BE2C (cell line): ENCODE measurements at regions not wholly inside any gene's neighbourhood (a gene's known extent, or its start where the extent isn't known, plus 50 kb on each side); places are given as distances from the start of the nearest gene placed in this dataset.
"Not testable (repeated sequence)": the region's sequence is repeated elsewhere in the genome, so short reads cannot be mapped to it uniquely, and the experiment has no call there.

Experiments
- DNase-seq: peaks from one replicate; pipeline ENCODE4 v3.0.0-alpha.2; 2020
- H3K27me3 ChIP-seq: fragments of 250-450 bp; sonication (Bioruptor Pico); 2 replicates; pipeline ENCODE4 v1.5.1; 2020; ENCODE audit warnings: mild to moderate bottlenecking
- H3K36me3 ChIP-seq: fragments of 250-450 bp; sonication (Bioruptor Pico); 2 replicates; pipeline ENCODE4 v1.5.1; 2020; ENCODE audit warnings: mild to moderate bottlenecking
- H3K4me1 ChIP-seq: fragments of 250-450 bp; sonication (Bioruptor Pico); 2 replicates; pipeline ENCODE4 v1.5.1; 2020
- H3K4me3 ChIP-seq: 2 replicates; pipeline ENCODE4 v1.5.1; 2011; ENCODE audit warnings: low read depth, low read length
- H3K9me3 ChIP-seq: fragments of 250-450 bp; sonication (Bioruptor Pico); 2 replicates; pipeline ENCODE4 v1.5.1; 2020
- TF ChIP-seq, protein P1 (sequence below): IDR thresholded peaks from 2 replicates; pipeline ENCODE4 v1.5.1; 2012; ENCODE audit warnings: mild to moderate bottlenecking, low read depth, low read length

DNA sequence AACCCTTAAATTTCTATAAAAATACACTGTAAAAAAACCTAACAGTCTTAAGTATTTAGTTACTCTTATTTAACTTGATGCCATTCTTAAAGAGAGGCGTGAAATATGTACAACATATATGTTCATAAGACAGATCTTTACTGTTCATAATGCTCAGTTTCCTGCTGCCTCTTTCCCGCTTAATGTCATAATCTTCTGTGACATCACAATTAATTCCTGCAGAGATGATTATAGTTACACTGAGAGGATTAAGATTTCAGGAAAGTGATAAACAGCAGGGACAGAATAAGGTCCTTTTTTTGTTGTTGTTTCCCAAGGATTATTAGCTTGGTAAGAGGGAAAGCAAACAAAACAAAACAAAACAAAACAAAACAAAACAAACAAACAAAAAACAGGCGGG is 801.4 kb downstream of the FLRT2 start:
- Histone ChIP-seq H3K36me3 (no peaks in the 10 kb centered on the region), H3K4me3 (no peak overlapping the region), H3K27me3 (no peaks in the 10 kb centered on the region), H3K9me3 (no peaks in the 10 kb centered on the region), H3K4me1 (peaks cover 6% of the 10 kb centered on the region; the same call in 1 of the 2 replicates)
- no peak for DNase-seq
- TF ChIP-seq, protein P1, sequence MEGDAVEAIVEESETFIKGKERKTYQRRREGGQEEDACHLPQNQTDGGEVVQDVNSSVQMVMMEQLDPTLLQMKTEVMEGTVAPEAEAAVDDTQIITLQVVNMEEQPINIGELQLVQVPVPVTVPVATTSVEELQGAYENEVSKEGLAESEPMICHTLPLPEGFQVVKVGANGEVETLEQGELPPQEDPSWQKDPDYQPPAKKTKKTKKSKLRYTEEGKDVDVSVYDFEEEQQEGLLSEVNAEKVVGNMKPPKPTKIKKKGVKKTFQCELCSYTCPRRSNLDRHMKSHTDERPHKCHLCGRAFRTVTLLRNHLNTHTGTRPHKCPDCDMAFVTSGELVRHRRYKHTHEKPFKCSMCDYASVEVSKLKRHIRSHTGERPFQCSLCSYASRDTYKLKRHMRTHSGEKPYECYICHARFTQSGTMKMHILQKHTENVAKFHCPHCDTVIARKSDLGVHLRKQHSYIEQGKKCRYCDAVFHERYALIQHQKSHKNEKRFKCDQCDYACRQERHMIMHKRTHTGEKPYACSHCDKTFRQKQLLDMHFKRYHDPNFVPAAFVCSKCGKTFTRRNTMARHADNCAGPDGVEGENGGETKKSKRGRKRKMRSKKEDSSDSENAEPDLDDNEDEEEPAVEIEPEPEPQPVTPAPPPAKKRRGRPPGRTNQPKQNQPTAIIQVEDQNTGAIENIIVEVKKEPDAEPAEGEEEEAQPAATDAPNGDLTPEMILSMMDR, result no peak

- Histone ChIP-seq H3K9me3 (no peaks in the 10 kb centered on the region), H3K27me3 (no peaks in the 10 kb centered on the region), H3K36me3 (no peaks in the 10 kb centered on the region), H3K4me1 (no peaks in the 10 kb centered on the region), H3K4me3 (no peak overlapping the region)
- DNase-seq, result no peak
- TF ChIP-seq, protein P1, result no peak
Observed at GRCh38 chr14:86321151-86321550, 791.2 kb downstream of the FLRT2 start.

DNA sequence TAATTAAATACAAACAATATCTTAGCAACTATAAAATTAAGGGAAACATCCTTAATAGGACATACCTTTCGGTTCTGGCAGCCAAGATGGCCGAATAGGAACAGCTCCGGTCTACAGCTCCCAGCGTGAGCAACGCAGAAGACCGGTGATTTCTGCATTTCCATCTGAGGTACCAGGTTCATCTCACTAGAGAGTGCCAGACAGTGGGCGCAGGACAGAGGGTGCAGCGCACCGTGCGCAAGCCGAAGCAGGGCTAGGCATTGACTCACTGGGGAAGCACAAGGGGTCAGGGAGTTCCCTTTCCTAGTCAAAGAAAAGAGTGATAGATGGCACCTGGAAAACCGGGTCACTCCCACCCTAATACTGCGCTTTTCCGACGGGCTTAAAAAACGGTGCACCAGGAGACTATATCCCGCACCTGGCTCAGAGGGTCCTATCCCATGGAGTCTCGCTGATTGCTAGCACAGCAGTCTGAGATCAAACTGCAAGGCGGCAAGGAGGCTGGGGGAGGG is 782.3 kb downstream of the FLRT2 start:
- H3K4me3 ChIP-seq, DNase-seq, H3K36me3 ChIP-seq: not testable (repeated sequence)

DNA sequence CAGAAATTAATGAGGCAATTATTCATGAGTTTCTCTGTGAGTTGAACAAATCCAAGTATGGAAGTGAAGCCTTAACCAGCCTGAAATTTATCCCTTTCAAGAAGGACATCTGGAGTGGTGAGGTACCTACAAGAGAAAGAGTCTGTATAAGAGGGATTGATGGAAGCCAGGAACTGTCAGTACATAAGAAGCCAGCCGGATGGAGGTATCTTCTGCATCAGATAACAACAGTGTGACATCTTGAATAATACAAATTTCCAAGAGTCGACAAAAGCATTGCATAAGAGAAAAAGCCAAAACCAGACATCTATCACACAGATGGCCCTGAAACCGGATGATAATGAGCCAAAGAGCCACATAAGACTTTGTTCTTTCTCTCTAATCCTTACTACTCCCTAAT is 781.2 kb downstream of the FLRT2 start:
- H3K9me3 ChIP-seq, result no peaks in the 10 kb centered on the region
- peaks cover 9% of the 10 kb centered on the region for H3K4me1 ChIP-seq
- no peak overlapping the region for H3K4me3 ChIP-seq
- H3K36me3 ChIP-seq, result no peaks in the 10 kb centered on the region
- TF ChIP-seq, protein P1, result no peak
- H3K27me3 ChIP-seq, result no peaks in the 10 kb centered on the region
- DNase-seq, result no peak

More for the DNA sequence above, 782.3 kb downstream of the FLRT2 start:
- H3K9me3 ChIP-seq, H3K4me1 ChIP-seq, H3K27me3 ChIP-seq: not testable (repeated sequence)

GRCh38 chr14:86310611-86311010 is 780.7 kb downstream of the FLRT2 start:
- DNase-seq, result no peak
- Histone ChIP-seq H3K36me3 (no peaks in the 10 kb centered on the region), H3K27me3 (no peaks in the 10 kb centered on the region), H3K9me3 (no peaks in the 10 kb centered on the region), H3K4me1 (peaks cover 9% of the 10 kb centered on the region), H3K4me3 (no peak overlapping the region)
- TF ChIP-seq, protein P1, result no peak

GRCh38 chr14:86310148-86310547 is 780.2 kb downstream of the FLRT2 start:
- H3K4me1 ChIP-seq, result peaks cover 9% of the 10 kb centered on the region
- H3K27me3 ChIP-seq, result no peaks in the 10 kb centered on the region
- TF ChIP-seq, protein P1, result no peak
- DNase-seq, result no peak
- H3K4me3 ChIP-seq, result no peak overlapping the region
- H3K9me3 ChIP-seq, result no peaks in the 10 kb centered on the region
- no peaks in the 10 kb centered on the region for H3K36me3 ChIP-seq

DNA sequence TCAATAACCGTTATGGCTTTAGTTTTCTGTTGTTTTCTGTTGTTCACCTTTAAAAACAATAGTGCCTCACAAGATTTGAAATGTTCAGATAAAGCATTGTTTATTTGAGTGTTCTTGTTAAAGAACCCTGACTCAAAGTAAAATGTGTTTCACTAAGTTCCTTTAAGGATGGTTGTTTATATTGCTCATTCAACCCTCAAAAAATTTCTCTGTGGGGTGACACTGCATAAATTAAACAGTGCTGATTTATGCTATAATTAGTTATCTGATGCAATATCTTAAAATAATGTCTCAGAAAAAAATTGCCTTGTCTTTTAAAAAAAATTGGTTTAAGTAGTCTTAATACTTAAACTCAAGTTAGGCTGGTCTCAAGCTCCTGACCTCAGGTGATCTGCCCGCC is 775.1 kb downstream of the FLRT2 start:
- no peaks in the 10 kb centered on the region for H3K27me3 ChIP-seq
- H3K9me3 ChIP-seq, result no peaks in the 10 kb centered on the region
- DNase-seq, result no peak
- H3K4me3 ChIP-seq, result no peak overlapping the region
- peaks cover 5% of the 10 kb centered on the region; the same call in 1 of the 2 replicates for H3K4me1 ChIP-seq
- TF ChIP-seq, protein P1, result no peak
- no peaks in the 10 kb centered on the region for H3K36me3 ChIP-seq
